HG02943 (cell line): ENCODE measurements at regions not wholly inside any gene's neighbourhood (a gene's known extent, or its start where the extent isn't known, plus 50 kb on each side); places are given as distances from the start of the nearest gene placed in this dataset.

Experiments used
- ATAC-seq: cut with Tn5 transposase; IDR thresholded peaks from one replicate; pipeline ENCODE4 v1.9.1; 2021; ENCODE audit warnings: mild to moderate bottlenecking, low read depth, moderate library complexity; ENCODE audit not compliant: unreplicated experiment

DNA sequence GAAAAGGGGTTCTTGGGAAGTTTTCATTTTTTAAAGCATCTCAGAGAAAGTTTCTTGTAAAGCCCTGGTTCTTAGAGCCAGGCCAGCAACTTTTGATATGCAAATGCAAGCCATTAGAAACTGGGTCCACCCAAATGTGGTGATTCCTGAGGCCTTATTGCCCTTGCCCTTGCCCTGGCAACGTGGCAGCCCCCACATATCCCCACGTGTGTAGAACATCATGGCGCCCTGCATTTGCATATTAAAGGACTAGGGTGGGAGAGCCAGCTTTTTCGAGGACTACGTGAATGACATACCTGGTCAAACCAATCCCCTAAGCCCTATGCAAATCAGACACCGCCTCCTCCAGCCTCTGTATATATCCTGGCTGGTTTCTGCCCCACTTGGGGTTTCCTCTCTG, 314.9 kb upstream of the NECTIN3 start:
- no peak for ATAC-seq

- no peak for ATAC-seq
Observed at GRCh38 chr3:110758208-110758607, 313.4 kb upstream of the NECTIN3 start.

- ATAC-seq = no peak
Observed at GRCh38 chr3:110767156-110767555, 304.5 kb upstream of the NECTIN3 start.

GRCh38 chr3:110767838-110768237, 303.8 kb upstream of the NECTIN3 start:
- no peak for ATAC-seq

DNA sequence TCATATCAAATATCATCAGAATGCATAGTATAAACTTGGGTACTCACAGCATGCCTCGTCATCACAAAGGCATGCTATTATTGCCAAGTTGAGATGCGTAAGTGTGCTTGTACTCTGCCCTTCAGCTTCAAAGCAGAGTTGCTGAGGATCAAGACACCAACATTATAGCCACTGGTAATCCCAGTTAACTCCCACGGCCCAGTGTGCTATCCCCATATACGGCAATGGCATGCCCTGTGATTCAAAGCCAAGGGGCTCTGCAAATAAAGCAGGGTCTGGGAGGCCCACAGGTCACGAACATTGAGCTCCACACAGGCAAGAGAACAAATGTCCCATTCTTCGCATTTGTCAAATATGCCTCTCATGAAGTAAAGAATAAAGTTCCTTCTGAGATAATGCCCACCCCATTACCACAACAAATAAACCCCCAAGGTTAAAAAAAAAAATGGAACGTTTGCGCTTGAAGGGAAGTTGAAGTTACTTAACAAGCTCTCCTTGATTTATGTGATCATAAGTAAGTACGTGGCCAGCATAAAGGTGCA, 298.1 kb upstream of the NECTIN3 start:
- ATAC-seq = no peak

DNA sequence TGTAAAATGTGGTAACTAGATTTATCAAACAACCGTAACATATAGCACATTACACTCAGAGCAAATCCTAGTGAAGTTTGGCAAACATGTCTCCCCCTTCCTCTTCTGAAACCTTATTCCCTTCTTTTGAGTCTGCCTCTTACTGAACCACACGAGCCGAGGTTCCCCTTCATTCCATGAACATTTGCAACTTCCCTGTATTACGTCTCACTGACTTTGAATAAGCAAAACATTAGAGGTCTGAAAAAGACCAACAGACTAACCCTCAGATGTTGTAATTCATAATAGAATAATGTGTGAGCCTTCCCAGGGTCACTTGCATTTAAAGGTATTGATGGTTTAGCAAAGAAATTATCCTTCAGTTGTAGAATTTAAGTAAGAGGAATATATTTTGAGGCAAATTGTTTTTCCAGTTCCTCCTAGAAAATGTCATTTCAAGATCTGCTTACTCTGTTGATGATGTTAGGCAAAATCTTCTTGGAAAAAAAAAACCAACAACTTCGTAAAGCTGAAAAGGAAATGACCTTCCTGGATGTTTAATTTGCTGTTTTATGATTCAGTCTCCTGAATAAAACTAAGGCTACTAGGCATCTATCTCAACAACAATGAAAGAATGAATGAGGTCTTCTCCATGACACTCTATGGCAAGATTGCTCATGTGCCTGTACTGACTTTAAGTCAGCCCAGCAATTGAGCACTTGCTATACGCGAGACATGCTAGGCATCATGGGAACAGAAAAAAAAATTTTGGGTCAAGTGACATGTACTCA, 296.9 kb upstream of the NECTIN3 start:
- no peak for ATAC-seq

GRCh38 chr3:110779581-110779980, 292.0 kb upstream of the NECTIN3 start:
- no peak for ATAC-seq

DNA sequence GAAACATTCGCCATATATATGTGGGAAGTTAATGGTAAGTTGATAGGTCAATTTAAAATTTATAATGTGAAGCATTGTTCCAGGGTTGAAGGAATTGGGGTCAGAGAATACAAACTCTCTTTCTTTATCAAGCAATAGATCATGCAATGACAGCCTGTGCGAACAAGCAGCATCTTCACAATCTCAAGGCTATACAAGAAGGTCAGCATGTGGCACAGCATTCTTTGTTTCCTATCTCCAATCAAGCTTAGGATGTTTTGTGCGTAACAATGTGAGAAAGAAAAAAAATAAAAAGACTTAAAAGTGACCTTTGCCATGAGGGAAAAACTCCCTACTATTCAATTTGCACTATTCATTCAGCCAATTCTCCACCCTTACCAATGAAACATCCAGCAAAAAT, 288.1 kb upstream of the NECTIN3 start:
- ATAC-seq = no peak

GRCh38 chr3:110788794-110789193, 282.8 kb upstream of the NECTIN3 start:
- ATAC-seq = no peak

DNA sequence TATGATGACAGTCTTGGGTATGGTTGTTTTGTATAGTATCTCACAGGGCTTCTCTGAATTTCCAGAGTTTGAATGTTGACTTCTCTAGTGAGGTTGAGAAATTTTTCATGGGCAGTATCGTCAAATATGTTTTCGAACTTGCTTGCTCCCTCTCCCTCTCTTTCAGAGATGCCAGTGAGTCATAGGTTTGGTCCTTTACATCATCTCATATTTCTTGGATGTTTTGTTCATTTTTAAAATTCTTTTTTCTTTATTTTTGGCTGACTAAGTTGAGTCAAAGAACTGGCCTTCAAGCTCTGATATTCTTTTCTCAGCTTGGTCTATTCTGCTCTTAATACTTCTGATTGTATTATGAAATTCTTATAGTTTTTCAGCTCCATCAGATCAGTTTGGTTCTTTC, 282.3 kb upstream of the NECTIN3 start:
- no peak for ATAC-seq

DNA sequence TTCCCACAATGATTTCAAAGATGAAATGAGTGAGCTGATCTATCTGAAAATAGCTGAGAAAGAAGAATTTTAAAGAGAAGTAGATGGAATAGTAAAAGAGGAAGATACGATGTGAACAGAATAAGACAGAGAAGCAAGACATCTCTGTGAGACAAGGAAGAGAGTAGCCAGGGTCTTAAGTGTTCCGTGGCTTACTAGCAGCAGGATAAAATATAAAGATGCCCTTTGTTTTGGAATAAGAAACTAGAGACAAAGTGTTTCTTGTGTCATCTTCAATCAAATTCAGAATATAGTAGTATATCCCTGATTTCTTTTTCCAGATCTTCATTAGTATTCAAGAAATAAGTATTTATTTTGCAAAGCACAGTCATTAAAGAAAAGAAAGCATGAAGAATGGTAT, 281.0 kb upstream of the NECTIN3 start:
- ATAC-seq = no peak

DNA sequence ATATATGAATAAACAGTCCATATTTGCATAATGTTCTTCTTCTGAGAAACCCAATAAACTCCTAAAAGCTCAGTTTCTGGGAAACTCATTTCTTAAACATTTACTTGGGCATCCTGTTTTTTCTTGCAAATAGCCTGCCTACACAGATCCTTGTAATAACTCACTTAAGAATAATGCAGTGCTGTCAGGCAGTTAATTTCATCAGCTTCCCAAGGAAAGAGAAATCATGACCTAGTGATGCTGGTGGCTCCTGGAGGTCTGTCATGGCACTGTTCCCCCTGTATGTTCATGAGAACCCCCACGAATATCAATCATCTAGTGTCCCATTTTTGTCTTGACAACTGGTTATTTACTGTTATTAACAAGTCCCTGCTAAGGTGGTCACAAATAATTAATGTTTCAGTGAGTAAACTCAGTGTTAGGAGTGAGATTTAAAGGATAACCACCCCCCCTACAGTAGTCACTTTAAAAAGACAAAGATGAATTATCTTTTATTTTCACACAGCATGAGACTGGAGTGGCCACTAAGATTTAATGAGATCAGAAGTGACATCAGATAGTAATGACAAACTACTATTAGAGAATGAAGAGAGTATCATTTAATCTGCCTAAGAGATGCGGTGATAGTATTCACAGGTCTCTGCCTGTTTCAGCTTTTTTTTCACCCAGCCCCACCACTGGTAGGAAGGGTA, 279.5 kb upstream of the NECTIN3 start:
- ATAC-seq = no peak

DNA sequence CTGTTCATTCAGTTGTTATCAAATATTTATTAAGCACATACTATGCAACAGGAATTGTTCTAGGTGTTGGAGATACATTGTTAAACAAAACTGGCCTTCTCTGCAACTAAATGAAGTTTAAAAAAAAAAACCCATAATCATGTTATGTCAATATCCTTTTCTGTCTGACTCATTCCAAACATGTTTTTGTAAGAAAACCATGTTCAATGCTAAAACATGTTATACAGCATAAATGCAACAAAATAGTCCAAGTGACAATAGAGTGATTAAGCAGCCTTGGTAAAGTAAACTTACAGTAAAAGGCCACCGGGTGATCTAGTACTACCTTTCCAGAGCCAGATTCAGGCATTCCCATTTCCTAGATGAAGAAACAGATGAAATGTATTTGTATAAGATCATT, 278.0 kb upstream of the NECTIN3 start:
- no peak for ATAC-seq

DNA sequence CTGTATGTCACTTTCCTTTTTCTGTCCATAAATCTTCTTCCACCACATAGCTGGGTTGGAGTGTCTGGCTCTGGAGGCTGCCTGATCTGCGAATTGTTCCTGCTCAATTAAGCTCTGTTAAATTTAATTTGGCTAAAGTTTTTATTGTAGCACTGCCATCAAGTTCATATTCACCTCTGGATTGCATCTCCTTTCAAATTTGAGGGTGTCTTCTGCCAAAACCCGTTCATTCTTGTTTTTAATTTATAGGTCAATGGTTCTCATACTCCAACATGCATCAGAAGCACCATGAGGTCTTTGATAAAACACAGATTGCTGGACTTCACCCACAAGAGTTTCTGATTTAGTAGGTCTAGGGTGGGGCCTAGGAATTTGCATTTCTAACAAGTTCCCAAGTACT, 276.5 kb upstream of the NECTIN3 start:
- ATAC-seq = no peak

GRCh38 chr3:110799271-110799670, 272.3 kb upstream of the NECTIN3 start:
- no peak for ATAC-seq

DNA sequence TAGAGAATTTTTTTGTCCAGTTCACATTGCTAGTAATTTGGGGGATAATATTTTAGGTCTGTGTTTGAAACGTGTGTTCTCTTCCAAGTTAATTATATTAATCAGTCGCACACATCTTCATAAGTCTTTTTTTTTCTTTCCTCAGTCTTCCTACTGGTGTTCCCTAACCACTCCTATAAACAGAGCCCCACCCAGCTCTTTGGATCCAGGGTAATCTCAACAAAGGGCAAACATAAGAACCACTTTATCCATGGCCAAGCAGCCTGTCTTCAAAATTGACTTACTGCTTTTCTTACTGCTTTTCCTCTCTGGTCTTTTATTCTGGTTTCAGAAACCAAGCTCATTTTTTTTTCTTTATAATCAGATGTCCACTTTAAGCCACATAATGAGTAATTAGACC, 266.8 kb upstream of the NECTIN3 start:
- ATAC-seq = no peak

- ATAC-seq = no peak
Observed at GRCh38 chr3:110806924-110807323, 264.7 kb upstream of the NECTIN3 start.

DNA sequence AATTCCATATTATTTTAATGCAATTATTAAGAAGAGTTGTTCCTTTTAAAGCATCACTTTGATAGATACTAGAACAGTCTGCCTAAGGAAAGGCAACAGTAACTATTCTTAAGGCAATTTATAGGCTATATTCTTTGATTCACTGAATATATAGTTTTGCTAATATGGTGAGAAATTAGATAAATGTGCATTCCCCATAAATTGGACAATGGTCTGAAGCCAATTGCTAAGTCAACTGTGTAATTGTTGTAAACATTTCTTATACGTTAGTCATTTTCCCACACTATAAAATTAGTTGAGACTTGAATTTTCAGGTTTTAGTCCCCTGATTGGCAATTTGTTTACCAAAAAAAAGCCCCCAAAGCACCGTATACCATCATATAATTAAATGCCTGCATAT, 263.0 kb upstream of the NECTIN3 start:
- ATAC-seq = no peak

GRCh38 chr3:110810356-110810755, 261.3 kb upstream of the NECTIN3 start:
- ATAC-seq = no peak

DNA sequence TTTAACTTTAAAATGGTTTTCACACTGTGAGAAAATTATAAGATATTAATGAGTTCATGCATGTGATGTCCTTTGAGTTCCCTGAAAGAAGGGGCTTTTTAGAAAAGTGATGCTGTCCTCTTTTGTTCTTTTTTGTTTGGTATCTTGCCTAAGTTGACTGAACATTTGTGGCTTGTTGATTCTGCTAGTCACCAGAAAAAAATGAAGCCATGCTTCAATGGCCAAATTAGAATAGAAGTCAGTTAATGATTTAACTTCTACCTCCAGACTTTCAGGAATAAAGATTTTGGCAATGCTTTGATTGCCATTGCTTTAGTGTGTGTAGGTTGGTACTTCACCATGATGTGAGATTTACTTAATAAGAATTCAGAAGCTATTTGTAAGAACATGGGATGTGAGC, 260.6 kb upstream of the NECTIN3 start:
- no peak for ATAC-seq

DNA sequence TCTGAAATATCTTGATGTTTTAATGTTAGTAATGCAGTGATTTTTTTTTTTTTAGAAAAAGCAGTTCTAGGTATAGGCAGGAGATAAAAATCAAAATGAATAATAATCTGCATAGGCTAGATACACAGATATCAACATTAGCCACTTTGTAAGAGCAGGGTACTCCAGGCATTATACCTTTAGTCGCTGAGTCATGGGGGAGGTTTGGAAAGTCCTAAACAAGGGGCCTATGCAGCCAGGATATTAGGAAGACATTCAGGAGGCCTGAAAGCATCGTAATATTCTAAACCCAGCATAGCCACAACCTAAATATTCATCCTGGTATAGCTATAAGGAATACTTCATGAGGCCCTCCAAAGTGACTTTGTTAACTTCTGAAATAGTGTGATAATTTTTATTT, 258.1 kb upstream of the NECTIN3 start:
- no peak for ATAC-seq
